Ovary (tissue), 7 donors: ENCODE measurements at regions not wholly inside any gene's neighbourhood (a gene's known extent, or its start where the extent isn't known, plus 50 kb on each side); places are given as distances from the start of the nearest gene placed in this dataset.

Experiments used
- DNase-seq, 5 donors: peaks; one replicate each; pipeline ENCODE4 v3.0.0-alpha.2; 2019 to 2020
- H3K27ac ChIP-seq, 2 donors: fragments of 200-600 bp; one replicate each; pipeline versions ENCODE4 v1.5.1 to v1.8.0; 2019 to 2022
- H3K27me3 ChIP-seq: fragments of 200-600 bp; one replicate; pipeline ENCODE4 v1.8.0; 2022
- H3K36me3 ChIP-seq: fragments of 200-600 bp; sonication (generic); one replicate; pipeline ENCODE4 v1.5.1; 2019
- H3K4me1 ChIP-seq: one replicate; pipeline ENCODE4 v1.8.1; 2013; ENCODE audit warnings: mild to moderate bottlenecking, moderate library complexity; ENCODE audit not compliant: insufficient read depth
- H3K4me3 ChIP-seq: fragments of 200-600 bp; sonication (generic); one replicate; pipeline ENCODE4 v1.5.1; 2017
- H3K9me3 ChIP-seq, 2 donors: fragments of 200-600 bp in 1 of 2; sonication (generic) in 1 of 2; one replicate each; pipeline versions ENCODE4 v1.5.1 to v1.8.1; 2013 to 2019; ENCODE audit warnings: mild to moderate bottlenecking in 1 of 2, moderate library complexity in 1 of 2
- CTCF ChIP-seq, 3 donors: fragments of 450-650 bp in 2 of 3; fragments of 200-600 bp in 1 of 3; IDR thresholded peaks; one replicate each; pipeline versions ENCODE4 v1.5.1 to v1.8.0; 2016 to 2022; ENCODE audit warnings: antibody characterized with exemption in 3 of 3, mild to moderate bottlenecking in 1 of 3
- EP300 ChIP-seq: sonication (generic); formaldehyde crosslinking; IDR thresholded peaks from one replicate; pipeline ENCODE4 v1.6.1; 2017; ENCODE audit warnings: antibody characterized with exemption
- POLR2A ChIP-seq: fragments of 450-650 bp; IDR thresholded peaks from one replicate; pipeline ENCODE4 v1.6.1; 2017; ENCODE audit warnings: antibody characterized with exemption, mild to moderate bottlenecking, moderate library complexity
- WGBS, 3 donors: extraction: QIAGEN DNeasy Blood & Tissue Kit in 1 of 3; methylation state at CpG; one replicate each; pipeline versions ENCODE4 v1.1.5 to v1.1.7; 2013 to 2017; 5-methylcytosine and 5-hydroxymethylcytosine counted together
- intact Hi-C, 4 donors: fragments of 100-400 bp; cut with DNase I; formaldehyde crosslinking; loops; one replicate each; pipeline versions ENCODE4 v1.11.0 to v1.15.1; 2022 to 2023
- donor health status: DM: no; HTN: no; CAD: no; lungs with moderate emphysema.
- donor health status: DM: no; HTN: no; CAD: no.
- donor health status: Bipolar disorder and iron deficiency.
- donor health status: DM: no; HTN: no; CAD: no.
- donor health status: DM: yes; HTN: yes; CAD: no.

- no peak for DNase-seq
- no peak overlapping the region for H3K27ac ChIP-seq
- no peak overlapping the region for H3K4me3 ChIP-seq
- H3K9me3 ChIP-seq = no peaks in the 10 kb centered on the region
- intact Hi-C loops = no loop called here
- no peak for TF ChIP-seq EP300
- no peak for TF ChIP-seq CTCF (IDR thresholded peaks at IDR 0.05)
- no peak for TF ChIP-seq POLR2A
- no peaks in the 10 kb centered on the region for H3K36me3 ChIP-seq
- no peaks in the 10 kb centered on the region for H3K27me3 ChIP-seq
- no peaks in the 10 kb centered on the region for H3K4me1 ChIP-seq
- 19 to 54% (median 37%) methylated on average over 7 of the region's 7 CpGs for WGBS, 3 donors
Observed at GRCh38 chr11:131044851-131045250, 128.6 kb upstream of the SNX19 start.

- Histone ChIP-seq H3K27me3 (no peaks in the 10 kb centered on the region), H3K4me1 (no peaks in the 10 kb centered on the region), H3K27ac (no peak overlapping the region), H3K9me3 (no peaks in the 10 kb centered on the region), H3K36me3 (no peaks in the 10 kb centered on the region), H3K4me3 (no peak overlapping the region)
- intact Hi-C loops = no loop called here
- 72 to 90% (median 78%) methylated on average over 3 of the region's 3 CpGs for WGBS, 3 donors
- no peak for DNase-seq
- no peak for TF ChIP-seq CTCF (IDR thresholded peaks at IDR 0.05)
- no peak for TF ChIP-seq EP300
- no peak for TF ChIP-seq POLR2A
Observed at GRCh38 chr11:131052367-131052766, 136.1 kb upstream of the SNX19 start.

- no peaks in the 10 kb centered on the region for H3K9me3 ChIP-seq
- 46 to 54% (median 53%) methylated on average over 2 of the region's 2 CpGs for WGBS, 3 donors
- H3K27me3 ChIP-seq = no peaks in the 10 kb centered on the region
- intact Hi-C loops = no loop called here
- H3K4me3 ChIP-seq = no peak overlapping the region
- no peaks in the 10 kb centered on the region for H3K4me1 ChIP-seq
- no peak for DNase-seq
- no peaks in the 10 kb centered on the region for H3K36me3 ChIP-seq
- TF ChIP-seq POLR2A (no peak), EP300 (no peak), CTCF (IDR thresholded peaks at IDR 0.05) (no peak)
- H3K27ac ChIP-seq = no peak overlapping the region
Observed at GRCh38 chr11:131056036-131056435, 139.8 kb upstream of the SNX19 start.

GRCh38 chr11:131063638-131064037 is 147.4 kb upstream of the SNX19 start:
- Histone ChIP-seq H3K4me1 (no peaks in the 10 kb centered on the region), H3K27me3 (no peaks in the 10 kb centered on the region), H3K4me3 (no peak overlapping the region), H3K9me3 (no peaks in the 10 kb centered on the region), H3K36me3 (no peaks in the 10 kb centered on the region), H3K27ac (no peak overlapping the region)
- no peak for DNase-seq
- whole genome bisulfite sequencing, 3 donors = 22 to 52% (median 29%) methylated on average over 6 of the region's 6 CpGs
- intact Hi-C loops = no loop called here
- TF ChIP-seq POLR2A (no peak), CTCF (IDR thresholded peaks at IDR 0.05) (no peak), EP300 (no peak)
